NK-92 (cell line): ENCODE measurements at regions not wholly inside any gene's neighbourhood (a gene's known extent, or its start where the extent isn't known, plus 50 kb on each side); places are given as distances from the start of the nearest gene placed in this dataset.
"Not testable (repeated sequence)": the region's sequence is repeated elsewhere in the genome, so short reads cannot be mapped to it uniquely, and the experiment has no call there.

Experiments
- DNase-seq: peaks from one replicate; lab custom pipeline; 2025; ENCODE audit not compliant: unreplicated experiment; lab: John Stamatoyannopoulos, UW

GRCh38 chrX:38937926-38938325 is 136.7 kb downstream of the MID1IP1 start:
- DNase-seq, result no peak

- no peak for DNase-seq
Measured at GRCh38 chrX:38939067-38939466, 137.8 kb downstream of the MID1IP1 start.

DNA sequence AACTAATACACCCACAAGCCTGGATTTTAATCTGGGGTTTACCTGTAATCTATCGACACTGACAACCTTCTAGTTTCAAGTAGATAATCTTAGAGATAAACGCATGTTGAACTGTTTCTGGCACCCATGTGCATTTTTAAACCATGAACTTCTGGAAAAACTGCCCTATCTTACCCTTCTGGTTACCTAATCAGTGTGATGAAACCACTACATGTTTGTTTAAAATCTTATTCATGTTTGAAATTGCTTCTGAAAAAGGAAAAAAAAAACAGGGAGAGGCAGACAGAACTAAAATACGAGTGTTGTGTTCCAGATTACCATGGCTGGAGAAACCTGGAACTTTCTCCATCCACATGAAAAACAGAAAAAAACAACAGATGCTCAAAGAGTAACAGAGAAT is 139.3 kb downstream of the MID1IP1 start:
- DNase-seq, result no peak

DNA sequence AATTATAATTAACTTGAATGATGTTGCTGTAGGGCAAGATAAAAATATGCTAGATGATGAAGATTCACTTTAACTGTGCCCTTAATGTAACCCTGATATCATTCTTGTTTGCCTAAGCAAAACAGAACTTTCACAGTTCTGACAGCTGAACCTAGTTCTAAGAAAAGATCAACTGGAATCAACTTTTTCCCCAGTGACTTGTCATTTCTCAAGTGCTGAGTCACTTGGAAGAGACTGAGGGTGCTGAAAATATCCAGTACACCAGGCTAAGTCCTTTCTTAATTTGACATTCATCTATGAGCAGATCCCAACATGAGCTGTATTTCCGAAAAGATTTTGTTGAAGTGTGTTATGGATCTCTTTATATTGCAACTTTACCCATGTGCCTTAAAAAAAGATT is 140.4 kb downstream of the MID1IP1 start:
- DNase-seq, result no peak

DNA sequence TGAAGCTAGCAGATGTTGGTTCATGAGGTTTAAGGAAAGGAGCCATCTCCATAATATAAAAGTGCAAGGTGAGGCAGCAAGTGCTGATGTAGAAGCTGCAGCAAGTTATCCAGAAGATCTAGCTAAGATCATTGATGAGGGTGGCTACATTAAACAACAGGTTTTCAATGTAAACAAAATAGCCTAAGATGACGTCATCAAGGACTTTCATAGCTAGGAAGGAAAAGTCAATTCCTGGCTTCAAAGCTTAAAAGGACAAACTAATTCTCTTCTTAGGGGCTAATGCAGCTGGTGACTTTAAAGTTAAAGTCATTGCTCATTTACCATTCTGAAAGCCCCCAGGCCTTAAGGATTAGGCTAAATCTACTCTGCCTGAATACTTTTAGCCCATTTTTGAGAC is 141.9 kb downstream of the MID1IP1 start:
- DNase-seq, result no peak

DNA sequence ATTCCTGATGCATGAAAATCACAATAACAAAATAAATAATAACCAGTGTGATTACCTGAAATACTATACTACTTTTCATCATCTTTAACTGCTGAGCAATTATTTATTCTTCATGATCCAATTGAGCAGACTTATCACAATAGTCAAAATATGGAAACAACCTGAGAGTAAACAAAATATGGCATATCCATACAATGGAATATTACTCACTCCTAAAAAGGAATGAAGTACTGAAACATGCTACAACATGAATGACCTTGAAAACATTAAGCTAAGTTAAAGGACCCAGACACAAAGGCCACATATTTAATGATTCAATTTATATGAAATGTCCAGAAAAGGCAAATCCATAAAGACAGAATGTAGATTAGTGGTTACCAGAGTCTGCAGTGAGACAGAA is 146.8 kb downstream of the MID1IP1 start:
- no peak for DNase-seq

- DNase-seq, result no peak
Measured at GRCh38 chrX:38954520-38954919, 153.3 kb downstream of the MID1IP1 start.

DNA sequence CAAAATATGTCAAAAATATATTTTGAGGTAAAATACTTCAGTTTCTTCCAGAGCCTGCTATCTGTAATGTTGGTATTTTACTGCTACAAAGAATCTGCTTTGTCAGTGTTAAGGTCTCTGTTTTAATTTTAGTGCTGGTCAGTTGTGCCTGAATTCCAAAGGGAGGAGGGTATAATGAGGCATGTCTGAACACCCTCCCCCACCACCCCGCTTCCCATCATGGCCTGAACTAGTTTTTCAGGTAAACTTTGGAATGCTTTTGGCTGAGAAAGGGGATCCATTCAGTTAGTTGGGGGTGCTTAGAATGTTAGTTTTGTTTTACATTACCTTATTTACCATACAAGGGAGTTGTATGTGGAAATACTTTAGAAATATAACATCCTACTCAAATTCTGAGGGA is 158.5 kb downstream of the MID1IP1 start:
- no peak for DNase-seq

GRCh38 chrX:38960137-38960536 is 158.9 kb downstream of the MID1IP1 start:
- no peak for DNase-seq

- no peak for DNase-seq
Measured at GRCh38 chrX:38961936-38962335, 160.7 kb downstream of the MID1IP1 start.

DNA sequence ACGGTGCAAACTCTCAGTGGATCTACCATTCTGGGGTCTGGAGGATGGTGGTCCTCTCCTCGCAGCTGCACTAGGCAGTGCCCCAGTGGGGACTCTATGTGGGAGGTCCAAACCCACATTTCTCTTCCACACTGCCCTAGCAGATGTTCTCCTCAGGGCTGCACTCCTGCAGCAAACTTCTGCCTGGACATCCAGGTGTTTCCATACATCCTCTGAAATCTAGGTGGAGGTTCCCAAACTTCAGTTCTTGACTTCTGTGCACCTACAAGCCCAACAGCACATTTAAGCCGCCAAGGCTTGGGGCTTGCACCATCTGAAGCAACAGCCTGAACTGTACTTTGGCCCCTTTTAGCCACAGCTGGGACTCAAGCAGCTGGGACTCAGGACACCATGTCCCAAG is 162.0 kb downstream of the MID1IP1 start:
- DNase-seq, result not testable (repeated sequence)

- no peak for DNase-seq
Measured at GRCh38 chrX:38965888-38966287, 164.6 kb downstream of the MID1IP1 start.

DNA sequence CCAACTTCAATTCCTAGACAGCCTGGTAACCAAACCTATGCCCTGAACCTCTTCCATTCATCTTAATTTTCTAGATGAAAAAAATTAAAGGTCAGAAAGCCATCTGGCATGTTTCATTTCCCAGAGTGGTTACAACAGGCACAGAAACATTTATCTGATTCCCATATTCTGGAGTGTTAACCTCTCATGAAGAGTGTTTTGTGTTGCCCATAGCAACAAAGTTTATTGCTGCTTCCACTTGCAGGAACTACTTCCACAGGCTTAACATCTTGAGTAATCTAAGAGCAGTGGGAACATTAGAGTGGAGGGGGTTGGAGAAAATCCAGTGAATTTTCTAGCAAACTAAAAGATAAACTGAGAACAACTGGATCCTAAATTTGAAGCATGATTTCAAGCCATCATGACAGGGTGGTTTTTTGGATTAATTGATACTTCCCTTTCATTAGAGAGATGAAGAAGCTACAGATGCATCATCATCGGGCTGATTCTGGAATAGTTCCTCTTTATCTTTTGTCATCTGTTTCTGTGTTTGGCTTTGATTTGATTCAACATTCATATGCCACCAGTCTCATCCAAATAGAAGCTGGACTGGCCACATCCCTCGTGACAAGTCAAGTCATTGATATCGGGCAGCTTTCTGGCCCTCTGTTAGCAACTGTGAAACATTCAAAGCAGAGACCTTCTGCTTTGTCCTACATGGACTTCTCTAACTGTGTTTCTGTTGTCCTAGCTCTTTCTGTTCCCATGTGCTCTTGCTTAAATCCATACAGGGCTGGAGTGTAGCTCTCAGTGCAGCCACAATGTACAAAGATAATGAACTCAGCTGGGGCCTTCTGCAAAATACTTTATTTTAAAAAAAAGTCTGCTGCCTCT is 167.3 kb downstream of the MID1IP1 start:
- no peak for DNase-seq

- no peak for DNase-seq
Measured at GRCh38 chrX:38970074-38970473, 168.8 kb downstream of the MID1IP1 start.

DNA sequence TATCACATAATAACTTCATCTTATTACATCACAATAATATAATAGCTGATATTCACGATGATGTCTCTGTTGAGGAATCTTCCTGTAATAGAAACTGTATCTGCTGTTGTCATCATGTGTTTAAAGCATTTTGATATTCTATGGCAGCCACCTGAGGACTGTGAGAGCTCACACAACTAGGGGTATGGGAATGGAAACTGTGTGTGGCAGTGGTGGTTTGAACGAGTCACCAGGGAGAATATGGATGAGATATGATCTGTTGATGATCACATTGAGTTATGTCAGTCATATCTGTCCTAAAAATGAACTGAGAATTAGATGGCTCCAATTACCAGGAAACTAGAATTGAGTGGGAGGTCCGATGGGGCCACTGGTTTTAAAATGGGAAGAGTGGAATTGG is 169.6 kb downstream of the MID1IP1 start:
- DNase-seq, result no peak

- no peak for DNase-seq
Measured at GRCh38 chrX:38973322-38973721, 172.1 kb downstream of the MID1IP1 start.

DNA sequence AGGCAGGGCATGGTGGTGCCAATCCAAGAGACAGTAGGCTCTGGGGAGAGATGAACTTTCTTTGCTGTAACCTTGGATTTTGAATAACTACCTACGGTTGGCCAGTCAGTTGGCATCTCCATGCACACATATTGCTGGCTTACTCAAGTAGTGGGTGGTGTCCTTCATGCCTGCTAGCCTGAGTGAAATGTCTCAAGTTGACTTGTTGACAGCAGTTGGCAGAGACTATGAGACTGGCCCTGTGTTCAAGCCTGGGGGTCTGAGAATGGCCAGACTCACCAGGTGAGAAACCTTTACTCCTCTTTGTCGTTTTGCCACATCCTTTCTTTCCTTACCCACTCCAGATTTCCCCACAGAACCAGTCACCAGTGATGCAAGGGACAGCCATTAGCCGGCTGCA is 173.3 kb downstream of the MID1IP1 start:
- no peak for DNase-seq

DNA sequence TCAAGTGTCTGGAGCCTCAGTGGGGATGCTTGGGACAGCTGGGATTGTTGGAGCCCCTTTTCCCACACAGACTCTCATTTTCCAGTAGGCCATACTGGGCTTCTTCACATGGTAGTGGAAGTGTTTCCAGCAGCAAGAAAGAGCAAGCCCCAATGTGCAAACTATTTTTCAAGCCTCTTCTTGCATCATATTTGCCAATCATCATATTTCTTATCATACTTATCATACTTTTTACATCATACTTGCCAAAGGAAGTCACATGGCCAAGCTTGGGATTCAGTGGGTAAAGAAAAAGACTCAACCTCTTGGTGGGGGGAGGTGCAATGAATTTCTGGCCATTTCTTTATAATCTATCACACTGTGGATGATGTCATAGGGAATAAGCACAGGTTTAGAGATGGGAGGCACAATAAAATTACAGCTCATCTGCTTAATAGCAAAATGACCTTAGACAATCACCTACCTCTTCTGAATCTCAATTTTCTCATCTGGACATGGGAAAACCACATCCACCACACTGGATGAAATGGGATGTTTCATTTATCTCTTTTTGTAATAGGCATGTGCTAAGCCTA is 174.2 kb downstream of the MID1IP1 start:
- DNase-seq, result no peak

DNA sequence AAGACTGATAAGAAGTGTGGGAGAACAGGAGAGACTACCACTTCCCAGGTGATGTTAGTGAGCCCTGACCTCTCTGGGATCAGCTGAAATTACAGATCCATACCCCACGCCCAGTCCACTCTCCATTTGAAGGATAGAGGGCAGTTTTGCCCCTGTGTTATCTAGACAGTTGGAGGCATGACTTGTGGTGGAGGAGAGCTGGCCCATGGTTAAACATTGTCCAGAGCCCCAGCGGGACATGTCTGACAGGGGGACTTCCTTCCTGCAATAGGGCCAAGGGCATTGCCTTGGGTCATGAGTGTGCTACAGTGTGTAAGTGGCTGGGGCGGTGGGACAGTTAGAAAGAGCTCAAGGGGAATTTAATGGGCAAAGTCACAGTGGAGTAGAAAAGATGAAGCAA is 181.1 kb downstream of the MID1IP1 start:
- no peak for DNase-seq

DNA sequence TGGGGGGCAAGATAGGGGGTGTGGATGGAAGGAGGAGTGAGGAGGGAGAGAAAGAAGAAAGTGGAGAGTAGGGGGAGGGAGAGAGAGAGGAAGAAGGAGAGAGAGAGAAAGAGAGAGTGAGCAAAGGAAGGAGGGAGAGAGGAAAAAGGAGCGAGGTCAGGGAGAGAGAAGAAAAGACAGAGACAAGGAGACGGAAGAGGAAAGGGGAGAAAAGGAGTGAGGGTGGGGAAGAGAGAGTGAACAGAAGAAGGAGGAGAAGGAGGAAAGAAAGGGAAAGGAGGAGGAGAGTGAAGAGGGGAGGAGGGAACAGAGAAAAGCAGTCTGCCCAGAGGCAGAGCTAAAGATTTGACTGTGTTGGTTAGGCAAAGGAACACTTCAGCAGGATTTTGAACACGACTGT is 181.6 kb downstream of the MID1IP1 start:
- no peak for DNase-seq

GRCh38 chrX:38985375-38985774 is 184.1 kb downstream of the MID1IP1 start:
- DNase-seq, result no peak

- DNase-seq, result no peak
Measured at GRCh38 chrX:38985945-38986344, 184.7 kb downstream of the MID1IP1 start.

DNA sequence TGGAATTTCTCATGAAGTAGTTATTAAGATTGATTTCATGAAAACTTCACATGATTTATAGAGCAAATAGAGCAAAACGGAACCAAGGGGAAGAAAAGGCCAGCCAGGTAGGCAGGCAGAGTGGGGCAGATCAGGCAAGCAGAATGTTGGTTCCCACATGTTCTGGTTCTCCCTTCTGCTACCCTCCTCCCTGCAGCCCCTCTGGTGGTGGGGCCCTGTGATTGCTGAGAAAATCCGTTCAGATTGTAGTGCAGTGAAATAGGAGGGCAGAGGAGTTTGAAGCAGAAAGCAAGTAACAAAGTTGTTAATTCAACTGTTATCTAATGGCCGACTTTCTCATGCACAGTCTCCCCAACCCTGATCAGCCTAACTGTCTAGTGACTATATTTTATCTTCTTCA is 185.3 kb downstream of the MID1IP1 start:
- DNase-seq, result no peak
